B cell (primary cell): ENCODE measurements at regions not wholly inside any gene's neighbourhood (a gene's known extent, or its start where the extent isn't known, plus 50 kb on each side); places are given as distances from the start of the nearest gene placed in this dataset.
"Not testable (repeated sequence)": the region's sequence is repeated elsewhere in the genome, so short reads cannot be mapped to it uniquely, and the experiment has no call there.

ENCODE experiments used
- ATAC-seq: fragments of 200-7000 bp; cut with Tn5 transposase; one replicate; pipeline ENCODE4 v1.10.0; 2021; ENCODE audit warnings: low read depth, mild to moderate bottlenecking, moderate number of reproducible peaks, moderate library complexity
- CTCF ChIA-PET: fragments of 350-600 bp; sonication (Branson Sonifier 250); formaldehyde crosslinking; loops from one replicate; lab custom pipeline; 2021; ENCODE audit warnings: antibody characterized with exemption, inconsistent platforms; lab: Charles Lee
- POLR2A ChIA-PET: fragments of 350-600 bp; sonication (Branson Sonifier 250); formaldehyde crosslinking; loops from one replicate; lab custom pipeline; 2021; ENCODE audit warnings: antibody characterized with exemption; lab: Charles Lee
- DNase-seq: peaks from one replicate; pipeline ENCODE4 v3.0.0; 2013
- H2AFZ ChIP-seq: 2 replicates; pipeline ENCODE4 v1.6.1; 2012; ENCODE audit warnings: mild to moderate bottlenecking, low read depth, low read length; ENCODE audit not compliant: insufficient read depth, poor library complexity, severe bottlenecking
- H3K27ac ChIP-seq, 2 donors: 1 replicate in 1 of 2; 2 replicates in 1 of 2; pipeline ENCODE4 v1.5.1; 2012 to 2013; ENCODE audit warnings: low read length in 2 of 2, mild to moderate bottlenecking in 2 of 2, moderate library complexity in 1 of 2
- H3K27me3 ChIP-seq, 4 experiments: fragments of 200-600 bp in 1 of 4; sonication (generic) in 1 of 4; replicated peaks in 1 of 4; 1 replicate in 2 of 4; 2 replicates in 2 of 4; pipeline versions ENCODE4 v1.6.1 to v1.7.0; 2013 to 2016; ENCODE audit warnings: low read length in 3 of 4, mild to moderate bottlenecking in 2 of 4, mixed read lengths in 1 of 4, moderate library complexity in 1 of 4; ENCODE audit not compliant: insufficient read depth in 4 of 4, control insufficient read depth in 3 of 4; ENCODE audit errors: control extremely low read depth in 1 of 4
- H3K36me3 ChIP-seq, 2 experiments: replicated peaks in 1 of 2; 1 replicate in 1 of 2; 2 replicates in 1 of 2; pipeline versions ENCODE4 v1.6.1 to v1.7.1; 2013; ENCODE audit warnings: low read length in 1 of 2; ENCODE audit not compliant: insufficient read depth in 2 of 2, control insufficient read depth in 1 of 2; ENCODE audit errors: control extremely low read depth in 1 of 2, extremely low read depth in 1 of 2
- H3K4me1 ChIP-seq, 2 donors: fragments of 200-600 bp in 1 of 2; sonication (generic) in 1 of 2; 1 replicate in 1 of 2; 2 replicates in 1 of 2; pipeline versions ENCODE4 v1.5.1 to v1.6.1; 2013 to 2017; ENCODE audit warnings: low read length in 2 of 2; ENCODE audit not compliant: control insufficient read depth in 2 of 2, insufficient read depth in 2 of 2
- H3K4me2 ChIP-seq: replicated peaks from 2 replicates; pipeline ENCODE3; 2012; ENCODE audit warnings: mild to moderate bottlenecking, low read depth, low read length; ENCODE audit not compliant: poor library complexity, severe bottlenecking
- H3K4me3 ChIP-seq, 5 experiments: fragments of 200-600 bp in 1 of 5; sonication (generic) in 1 of 5; 1 replicate in 3 of 5; 2 replicates in 2 of 5; pipeline versions ENCODE4 v1.5.1 to v1.7.0; 2011 to 2016; ENCODE audit warnings: low read length in 4 of 5, mild to moderate bottlenecking in 4 of 5, low read depth in 2 of 5, control low read depth in 1 of 5, moderate library complexity in 1 of 5; ENCODE audit not compliant: insufficient read depth in 1 of 5; ENCODE audit errors: control extremely low read depth in 1 of 5, extremely low read depth in 1 of 5
- H3K79me2 ChIP-seq: fragments of 200-600 bp; sonication (generic); one replicate; pipeline ENCODE4 v1.6.0; 2016; ENCODE audit warnings: low read length; ENCODE audit not compliant: control insufficient read depth, insufficient read depth
- H3K9ac ChIP-seq: fragments of 200-600 bp; sonication (generic); 2 replicates; pipeline ENCODE4 v1.6.1; 2017; ENCODE audit warnings: mild to moderate bottlenecking, low read length, moderate library complexity
- H3K9me3 ChIP-seq, 3 donors: one replicate each; pipeline versions ENCODE4 v1.6.1 to v1.7.1; 2013; ENCODE audit warnings: low read length in 2 of 3; ENCODE audit not compliant: control insufficient read depth in 2 of 3, insufficient read depth in 1 of 3; ENCODE audit errors: control extremely low read depth in 1 of 3
- H4K20me1 ChIP-seq: 2 replicates; pipeline ENCODE4 v1.6.0; 2012; ENCODE audit warnings: mild to moderate bottlenecking, low read length; ENCODE audit not compliant: insufficient read depth, control insufficient read depth, poor library complexity, severe bottlenecking
- H3K27ac Mint-ChIP-seq: one replicate; pipeline ENCODE4 v1.8.0; 2021; ENCODE audit warnings: mixed read lengths
- H3K27me3 Mint-ChIP-seq: one replicate; pipeline ENCODE4 v1.8.0; 2021; ENCODE audit warnings: mixed read lengths
- H3K4me1 Mint-ChIP-seq: one replicate; pipeline ENCODE4 v1.8.0; 2021; ENCODE audit warnings: mixed read lengths
- H3K4me3 Mint-ChIP-seq: one replicate; pipeline ENCODE4 v1.8.0; 2021; ENCODE audit warnings: mixed read lengths
- H3K9me3 Mint-ChIP-seq: one replicate; pipeline ENCODE4 v1.8.0; 2022; ENCODE audit warnings: mixed read lengths; ENCODE audit not compliant: insufficient read depth
- EZH2 ChIP-seq: IDR thresholded peaks from 2 replicates; pipeline ENCODE4 v1.6.1; 2012; ENCODE audit warnings: borderline replicate concordance, low read depth, mild to moderate bottlenecking, moderate library complexity, low read length; ENCODE audit not compliant: insufficient read depth, poor library complexity, severe bottlenecking
- WGBS: methylation state at CpG from one replicate; pipeline ENCODE4 v1.1.5; 2013; ENCODE audit warnings: missing lambda C conversion rate; ENCODE audit not compliant: insufficient coverage; 5-methylcytosine and 5-hydroxymethylcytosine counted together
- intact Hi-C: fragments of 100-400 bp; cut with micrococcal nuclease; formaldehyde crosslinking; loops from one replicate; pipeline ENCODE4 v1.10.0; 2022
- TF ChIP-seq, protein P1 (sequence below): fragments of 200-600 bp; IDR thresholded peaks from one replicate; pipeline ENCODE4 v1.8.0; 2022; ENCODE audit warnings: antibody characterized with exemption, mild to moderate bottlenecking

DNA sequence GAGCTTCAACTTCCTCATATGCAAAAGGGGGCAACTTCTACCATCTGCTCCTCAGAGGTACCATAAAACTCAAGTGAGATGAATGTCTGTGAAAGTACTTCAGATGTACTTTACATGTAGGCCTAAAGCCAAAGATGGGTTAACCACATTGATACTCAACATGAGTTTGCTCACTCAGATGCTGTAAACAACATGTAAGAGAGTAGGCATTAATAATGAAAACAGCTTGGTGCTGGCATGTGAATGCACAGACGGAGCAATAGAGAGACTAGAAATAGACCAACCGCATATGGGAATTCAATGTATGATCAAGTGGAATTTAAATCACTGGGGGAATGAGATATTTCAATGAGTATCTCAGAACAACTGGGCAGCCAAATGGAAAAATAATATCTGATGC, 143.8 kb upstream of the CDYL start:
- intact Hi-C loops, result no loop called here
- Histone ChIP-seq H3K27me3 (no peaks in the 10 kb centered on the region), H4K20me1 (no peaks in the 10 kb centered on the region), H3K4me3 (no peak overlapping the region), H3K9me3 (peaks cover 4 to 21% (median 7%) of the 10 kb centered on the region in 3 donors), H3K36me3 (no peaks in the 10 kb centered on the region), H2AFZ (no peak overlapping the region), H3K4me2 (no peak overlapping the region), H3K27ac (no peak overlapping the region), H3K4me1 (no peaks in the 10 kb centered on the region), H3K79me2 (no peaks in the 10 kb centered on the region), H3K9ac (no peak overlapping the region)
- H3K27me3 Mint-ChIP-seq, result no peaks in the 10 kb centered on the region
- WGBS, result 92% methylated on average over 2 of the region's 2 CpGs
- TF ChIP-seq, protein P1, sequence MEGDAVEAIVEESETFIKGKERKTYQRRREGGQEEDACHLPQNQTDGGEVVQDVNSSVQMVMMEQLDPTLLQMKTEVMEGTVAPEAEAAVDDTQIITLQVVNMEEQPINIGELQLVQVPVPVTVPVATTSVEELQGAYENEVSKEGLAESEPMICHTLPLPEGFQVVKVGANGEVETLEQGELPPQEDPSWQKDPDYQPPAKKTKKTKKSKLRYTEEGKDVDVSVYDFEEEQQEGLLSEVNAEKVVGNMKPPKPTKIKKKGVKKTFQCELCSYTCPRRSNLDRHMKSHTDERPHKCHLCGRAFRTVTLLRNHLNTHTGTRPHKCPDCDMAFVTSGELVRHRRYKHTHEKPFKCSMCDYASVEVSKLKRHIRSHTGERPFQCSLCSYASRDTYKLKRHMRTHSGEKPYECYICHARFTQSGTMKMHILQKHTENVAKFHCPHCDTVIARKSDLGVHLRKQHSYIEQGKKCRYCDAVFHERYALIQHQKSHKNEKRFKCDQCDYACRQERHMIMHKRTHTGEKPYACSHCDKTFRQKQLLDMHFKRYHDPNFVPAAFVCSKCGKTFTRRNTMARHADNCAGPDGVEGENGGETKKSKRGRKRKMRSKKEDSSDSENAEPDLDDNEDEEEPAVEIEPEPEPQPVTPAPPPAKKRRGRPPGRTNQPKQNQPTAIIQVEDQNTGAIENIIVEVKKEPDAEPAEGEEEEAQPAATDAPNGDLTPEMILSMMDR, result no peak
- no peak for TF ChIP-seq EZH2
- no peak overlapping the region for H3K4me3 Mint-ChIP-seq
- peaks cover 7% of the 10 kb centered on the region for H3K9me3 Mint-ChIP-seq
- no peak overlapping the region for H3K27ac Mint-ChIP-seq
- ChIA-PET POLR2A (no interaction called here), CTCF (no interaction called here)
- H3K4me1 Mint-ChIP-seq, result no peaks in the 10 kb centered on the region
- no peak for DNase-seq
- no peak for ATAC-seq

DNA sequence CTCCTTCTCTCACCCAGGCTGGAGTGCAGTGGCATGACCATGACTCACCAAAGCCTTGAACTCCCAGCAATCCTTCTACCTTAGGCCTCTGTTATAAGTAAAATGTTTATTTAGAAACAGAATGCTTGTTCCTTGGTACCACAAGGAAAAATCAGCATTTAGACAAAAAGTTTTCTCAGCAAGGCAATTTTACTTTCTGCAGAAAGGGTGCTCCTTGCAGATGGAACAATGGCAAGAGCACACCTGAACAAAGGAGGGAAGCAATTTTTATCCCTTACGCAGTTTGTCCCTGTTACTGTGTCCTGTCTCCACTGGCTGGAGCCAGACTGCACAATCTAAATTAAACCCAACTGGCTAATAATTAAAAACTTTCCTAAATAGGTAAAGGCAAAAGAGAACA, 146.4 kb upstream of the CDYL start:
- POLR2A ChIA-PET, H3K4me1 Mint-ChIP-seq, CTCF ChIA-PET, H4K20me1 ChIP-seq, H3K36me3 ChIP-seq, H2AFZ ChIP-seq, H3K27ac ChIP-seq, H3K79me2 ChIP-seq, H3K9me3 Mint-ChIP-seq, H3K4me3 ChIP-seq, H3K27me3 Mint-ChIP-seq, H3K27ac Mint-ChIP-seq, ATAC-seq, DNase-seq, H3K9ac ChIP-seq, H3K4me1 ChIP-seq, intact Hi-C loops, H3K27me3 ChIP-seq, H3K4me2 ChIP-seq, H3K4me3 Mint-ChIP-seq: not testable (repeated sequence)
- H3K9me3 ChIP-seq, result peaks cover 4 to 21% (median 7%) of the 10 kb centered on the region in 3 donors
- no CpG with 5 or more reads among the region's 1 CpG for WGBS
